HCT116 (cell line): ENCODE measurements at regions not wholly inside any gene's neighbourhood (a gene's known extent, or its start where the extent isn't known, plus 50 kb on each side); places are given as distances from the start of the nearest gene placed in this dataset.

Experiments used
- ATAC-seq: fragments of 200-7000 bp; cut with Tn5 transposase; 2 replicates; pipeline ENCODE4 v1.9.1; 2020; ENCODE audit warnings: mild to moderate bottlenecking, moderate library complexity
- BruUV-seq: library from RNA; stranded (reverse); fragments of 400-500 nt; replicated peaks from 2 replicates; lab custom pipeline; 2021; lab: Mats Ljungman, UMichigan
- CTCF ChIA-PET: fragments of 300-600 bp; sonication (Branson Sonifier 250); formaldehyde crosslinking; loops from one replicate; lab custom pipeline; 2021; ENCODE audit warnings: antibody characterized with exemption; lab: Charles Lee
- POLR2A ChIA-PET: fragments of 300-600, 350-600 bp; sonication (Branson Sonifier 250); formaldehyde crosslinking; loops from one replicate; lab custom pipeline; 2021; ENCODE audit warnings: antibody characterized with exemption; lab: Charles Lee
- RAD21 ChIA-PET, 2 experiments: fragments of 300-600 bp; sonication (Branson Sonifier 250); formaldehyde crosslinking; loops; one replicate each; lab custom pipeline; 2023; ENCODE audit warnings: low total read pairs in 2 of 2; ENCODE audit not compliant: uncharacterized antibody in 2 of 2, unreplicated experiment in 2 of 2, low non-redundant PET in 1 of 2; lab: Charles Lee
- DNase-seq: peaks from one replicate; pipeline ENCODE4 v3.0.0-alpha.2; 2010; ENCODE audit warnings: low read depth, low spot score
- H2AFZ ChIP-seq: fragments of 200-600 bp; shearing (Covaris generic), sonication (generic); 2 replicates; pipeline ENCODE4 v1.6.1; 2017; ENCODE audit warnings: low read depth, mixed run types, mixed read lengths, antibody characterized with exemption, low read length; ENCODE audit not compliant: poor library complexity, severe bottlenecking
- H3K27ac ChIP-seq: 2 replicates; pipeline ENCODE4 v1.5.1; 2012; ENCODE audit warnings: low read depth, low read length
- H3K27me3 ChIP-seq: fragments of 200-600 bp; sonication (generic); 2 replicates; pipeline ENCODE4 v1.6.1; 2016; ENCODE audit warnings: mixed run types, low read length, mixed read lengths; ENCODE audit not compliant: insufficient read depth
- H3K36me3 ChIP-seq, 2 experiments: fragments of 200-500 bp in 1 of 2; fragments of 200-600 bp in 1 of 2; sonication (Bioruptor generic) in 1 of 2; sonication (generic) in 1 of 2; 2 replicates each; pipeline versions ENCODE4 v1.5.1 to v1.6.1; 2014 to 2016; ENCODE audit warnings: low read length in 2 of 2, inconsistent platforms in 1 of 2, mixed read lengths in 1 of 2, mixed run types in 1 of 2; ENCODE audit not compliant: insufficient read depth in 2 of 2, control insufficient read depth in 1 of 2
- H3K4me1 ChIP-seq, 2 experiments: fragments of 200-600 bp in 1 of 2; sonication (generic) in 1 of 2; 2 replicates each; pipeline versions ENCODE4 v1.5.1 to v1.6.1; 2012 to 2017; ENCODE audit warnings: low read length in 2 of 2, inconsistent platforms in 1 of 2, mild to moderate bottlenecking in 1 of 2, mixed read lengths in 1 of 2, mixed run types in 1 of 2, moderate library complexity in 1 of 2; ENCODE audit not compliant: insufficient read depth in 2 of 2, control insufficient read depth in 1 of 2
- H3K4me2 ChIP-seq: fragments of 200-600 bp; sonication (generic); 2 replicates; pipeline ENCODE4 v1.6.1; 2017; ENCODE audit warnings: mixed run types, low read length, mixed read lengths
- H3K4me3 ChIP-seq, 2 experiments: fragments of 200-600 bp in 1 of 2; sonication (generic) in 1 of 2; replicated peaks in 1 of 2; 2 replicates each; pipeline ENCODE4 v1.5.1; 2011 to 2016; ENCODE audit warnings: low read length in 2 of 2, control low read depth in 1 of 2, low read depth in 1 of 2, mild to moderate bottlenecking in 1 of 2, mixed read lengths in 1 of 2, mixed run types in 1 of 2
- H3K79me2 ChIP-seq: fragments of 200-600 bp; sonication (generic); 2 replicates; pipeline ENCODE4 v1.6.1; 2017; ENCODE audit warnings: mild to moderate bottlenecking, mixed run types, low read length, moderate library complexity, mixed read lengths; ENCODE audit not compliant: insufficient read depth
- H3K9ac ChIP-seq: fragments of 200-600 bp; sonication (generic); 2 replicates; pipeline ENCODE4 v1.6.1; 2016; ENCODE audit warnings: low read length, mixed read lengths
- H3K9me2 ChIP-seq: fragments of 200-600 bp; sonication (generic), shearing (Covaris generic); 2 replicates; pipeline ENCODE4 v1.6.1; 2017; ENCODE audit warnings: mixed run types, mild to moderate bottlenecking, moderate library complexity; ENCODE audit not compliant: insufficient read depth
- H3K9me3 ChIP-seq, 2 experiments: fragments of 200-500 bp in 1 of 2; fragments of 200-600 bp in 1 of 2; sonication (Bioruptor generic) in 1 of 2; sonication (generic) in 1 of 2; 2 replicates each; pipeline ENCODE4 v1.6.1; 2014 to 2017; ENCODE audit warnings: low read length in 2 of 2, mixed read lengths in 2 of 2, inconsistent platforms in 1 of 2, low read depth in 1 of 2, mild to moderate bottlenecking in 1 of 2, mixed run types in 1 of 2, moderate library complexity in 1 of 2; ENCODE audit not compliant: control insufficient read depth in 1 of 2, insufficient read depth in 1 of 2
- H4K20me1 ChIP-seq: fragments of 200-600 bp; sonication (generic), shearing (Covaris generic); 2 replicates; pipeline ENCODE4 v1.6.1; 2017; ENCODE audit warnings: mixed run types, mild to moderate bottlenecking, moderate library complexity; ENCODE audit not compliant: insufficient read depth
- CBX3 ChIP-seq: IDR thresholded peaks from 2 replicates; pipeline ENCODE4 v1.6.1; 2012; ENCODE audit warnings: low read depth
- CEBPB ChIP-seq: IDR thresholded peaks from 2 replicates; pipeline ENCODE4 v1.6.1; 2012; ENCODE audit warnings: low read depth
- CTCF ChIP-seq, 3 experiments: fragments of 200-600 bp in 1 of 3; sonication (generic) in 1 of 3; IDR thresholded peaks in 2 of 3; conservative IDR thresholded peaks in 1 of 3; 2 replicates each; pipeline ENCODE4 v1.5.1; 2012 to 2017; ENCODE audit warnings: low read depth in 2 of 3, low read length in 2 of 3, antibody characterized with exemption in 1 of 3, borderline replicate concordance in 1 of 3, control low read depth in 1 of 3, mild to moderate bottlenecking in 1 of 3, mixed read lengths in 1 of 3, mixed run types in 1 of 3, moderate library complexity in 1 of 3; ENCODE audit not compliant: insufficient read depth in 1 of 3
- EGR1 ChIP-seq: IDR thresholded peaks from 2 replicates; pipeline ENCODE4 v1.6.1; 2012; ENCODE audit warnings: low read depth
- EZH2 ChIP-seq: fragments of 200-600 bp; sonication (generic); IDR thresholded peaks from 2 replicates; pipeline ENCODE4 v1.6.1; 2017; ENCODE audit warnings: antibody characterized with exemption, mixed run types
- EZH2phosphoT487 ChIP-seq: fragments of 200-600 bp; IDR thresholded peaks from 2 replicates; pipeline ENCODE4 v1.6.1; 2018; ENCODE audit warnings: antibody characterized with exemption, borderline replicate concordance
- FOSL1 ChIP-seq: IDR thresholded peaks from 2 replicates; pipeline ENCODE4 v1.6.1; 2012; ENCODE audit warnings: low read depth
- JUND ChIP-seq: IDR thresholded peaks from 2 replicates; pipeline ENCODE4 v1.6.1; 2012
- REST ChIP-seq: IDR thresholded peaks from 2 replicates; pipeline ENCODE4 v1.6.1; 2012; ENCODE audit warnings: low read depth
- SP1 ChIP-seq: IDR thresholded peaks from 2 replicates; pipeline ENCODE4 v1.6.1; 2012; ENCODE audit warnings: low read depth
- intact Hi-C: fragments of 100-400 bp; cut with micrococcal nuclease; formaldehyde crosslinking; loops from 2 replicates; pipeline ENCODE4 v1.10.0; 2022
- TF ChIP-seq, protein P1 (sequence below): IDR thresholded peaks from 2 replicates; pipeline ENCODE4 v1.6.1; 2012

- intact Hi-C loops = no loop called here
- Histone ChIP-seq H4K20me1 (no peaks in the 10 kb centered on the region), H3K27ac (no peak overlapping the region), H3K4me3 (no peak overlapping the region), H2AFZ (no peak overlapping the region), H3K9me2 (no peaks in the 10 kb centered on the region), H3K79me2 (no peaks in the 10 kb centered on the region), H3K36me3 (no peaks in the 10 kb centered on the region), H3K9ac (no peak overlapping the region), H3K4me1 (no peaks in the 10 kb centered on the region), H3K27me3 (no peaks in the 10 kb centered on the region), H3K4me2 (no peak overlapping the region), H3K9me3 (no peaks in the 10 kb centered on the region)
- TF ChIP-seq CTCF (IDR thresholded peaks at IDR 0.05 in 2 of 3, conservative IDR thresholded peaks at IDR 0.05 in 1 of 3; ENCODE audit: borderline replicate concordance in 1 of 3, insufficient read depth in 1 of 3, low read depth in 2 of 3, low read length in 2 of 3) (no peak), CEBPB (no peak)
- POLR2A ChIA-PET = no interaction called here
- no TSS peak for BruUV-seq
- DNase-seq = no peak
- RAD21 ChIA-PET = no interaction called here
- CTCF ChIA-PET = no interaction called here
- ATAC-seq = no peak
Observed at GRCh38 chr1:102562380-102562779, 545.9 kb downstream of the COL11A1 start.

DNA sequence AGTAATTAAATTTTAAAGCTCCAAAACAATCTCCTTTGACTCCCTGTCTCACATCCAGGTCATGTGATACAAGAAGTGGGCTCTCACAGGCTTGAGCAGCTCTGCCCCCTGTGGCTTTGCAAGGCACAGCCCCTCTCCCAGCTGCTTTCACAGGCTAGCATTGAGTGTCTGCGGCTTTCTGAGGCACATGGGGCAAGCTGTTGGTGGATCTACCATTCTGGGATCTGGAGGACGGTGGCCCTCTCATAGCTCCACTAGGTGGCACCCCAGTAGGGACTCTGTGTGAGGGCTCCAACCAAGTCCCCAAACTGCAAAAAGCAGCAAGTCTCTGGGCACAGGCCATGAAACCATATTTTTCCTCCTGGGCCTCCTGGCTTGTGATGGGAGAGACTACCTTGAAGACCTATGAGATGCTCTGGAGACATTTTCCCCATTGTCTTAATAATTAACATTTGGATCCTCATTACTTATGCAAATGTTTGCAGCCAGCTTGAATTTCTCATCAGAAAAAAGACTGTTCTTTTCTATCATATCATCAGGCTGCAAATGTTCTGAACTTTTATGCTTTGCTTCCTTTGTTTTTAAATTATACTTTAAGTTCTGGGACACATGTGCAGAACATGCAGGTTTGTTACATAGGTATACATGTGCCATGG lies 554.1 kb upstream of the OLFM3 start:
- DNase-seq (peak; percentile 21), ATAC-seq (peak; percentile 82)
- Histone ChIP-seq H4K20me1 (no peaks in the 10 kb centered on the region), H3K4me1 (no peaks in the 10 kb centered on the region), H3K79me2 (no peaks in the 10 kb centered on the region), H3K4me3 (no peak overlapping the region), H3K9me3 (0 out of 4 replicates have a peak, but pooled peaks cover 0 to 3% of the 10 kb centered on the region in 2 experiments), H3K36me3 (no peaks in the 10 kb centered on the region), H3K27me3 (no peaks in the 10 kb centered on the region), H2AFZ (no peak overlapping the region), H3K9ac (no peak overlapping the region), H3K27ac (no peak overlapping the region), H3K9me2 (no peaks in the 10 kb centered on the region), H3K4me2 (no peak overlapping the region)
- intact Hi-C loops = no loop called here
- ChIA-PET POLR2A (no interaction called here), RAD21 (interaction anchor here in 1 of 2 experiments (0.7 kb wide), 1 partner anchor 910 kb away, joined by 3 read pairs; no protein-coding TSS in a partner anchor), CTCF (interaction anchor here (0.9 to 1.2 kb wide), 4 partner anchors 420 to 962 kb away, joined by 3 to 10 read pairs (median 6); no protein-coding TSS in a partner anchor)
- no TSS peak for BruUV-seq
- no peak for TF ChIP-seq CEBPB
- no peak for TF ChIP-seq EGR1
- no peak for TF ChIP-seq CBX3
- TF ChIP-seq EZH2phosphoT487 = no peak
- TF ChIP-seq FOSL1 = no peak
- TF ChIP-seq SP1 = no peak
- TF ChIP-seq, protein P1, sequence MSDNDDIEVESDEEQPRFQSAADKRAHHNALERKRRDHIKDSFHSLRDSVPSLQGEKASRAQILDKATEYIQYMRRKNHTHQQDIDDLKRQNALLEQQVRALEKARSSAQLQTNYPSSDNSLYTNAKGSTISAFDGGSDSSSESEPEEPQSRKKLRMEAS = no peak
- no peak for TF ChIP-seq EZH2
- TF ChIP-seq REST = no peak
- no peak for TF ChIP-seq JUND
- TF ChIP-seq CTCF (IDR thresholded peaks at IDR 0.05 in 2 of 3, conservative IDR thresholded peaks at IDR 0.05 in 1 of 3; ENCODE audit: borderline replicate concordance in 1 of 3, insufficient read depth in 1 of 3, low read depth in 2 of 3, low read length in 2 of 3) = peak; percentile 5 to 55 (median 43); a peak in 4 of 6 replicates
